ENCODE measurements at regions not wholly inside any gene's neighbourhood (a gene's known extent, or its start where the extent isn't known, plus 50 kb on each side); places are given as distances from the start of the nearest gene placed in this dataset.

GRCh38 chr12:127275416-127275815 is 991.6 kb upstream of the TMEM132C start:
- TF ChIP-seq GABPA (IDR thresholded peaks at IDR 0.05; ENCODE audit: low read depth) (no peak), SPI1 (IDR thresholded peaks at IDR 0.05; ENCODE audit: borderline replicate concordance, low read depth) (no peak)
- TF ChIP-seq, protein P1, sequence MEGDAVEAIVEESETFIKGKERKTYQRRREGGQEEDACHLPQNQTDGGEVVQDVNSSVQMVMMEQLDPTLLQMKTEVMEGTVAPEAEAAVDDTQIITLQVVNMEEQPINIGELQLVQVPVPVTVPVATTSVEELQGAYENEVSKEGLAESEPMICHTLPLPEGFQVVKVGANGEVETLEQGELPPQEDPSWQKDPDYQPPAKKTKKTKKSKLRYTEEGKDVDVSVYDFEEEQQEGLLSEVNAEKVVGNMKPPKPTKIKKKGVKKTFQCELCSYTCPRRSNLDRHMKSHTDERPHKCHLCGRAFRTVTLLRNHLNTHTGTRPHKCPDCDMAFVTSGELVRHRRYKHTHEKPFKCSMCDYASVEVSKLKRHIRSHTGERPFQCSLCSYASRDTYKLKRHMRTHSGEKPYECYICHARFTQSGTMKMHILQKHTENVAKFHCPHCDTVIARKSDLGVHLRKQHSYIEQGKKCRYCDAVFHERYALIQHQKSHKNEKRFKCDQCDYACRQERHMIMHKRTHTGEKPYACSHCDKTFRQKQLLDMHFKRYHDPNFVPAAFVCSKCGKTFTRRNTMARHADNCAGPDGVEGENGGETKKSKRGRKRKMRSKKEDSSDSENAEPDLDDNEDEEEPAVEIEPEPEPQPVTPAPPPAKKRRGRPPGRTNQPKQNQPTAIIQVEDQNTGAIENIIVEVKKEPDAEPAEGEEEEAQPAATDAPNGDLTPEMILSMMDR (IDR thresholded peaks at IDR 0.05; ENCODE audit: insufficient read depth, low read length), result no peak

Measured in HL-60 (cell line).